NT2/D1 (cell line): ENCODE measurements at regions not wholly inside any gene's neighbourhood (a gene's known extent, or its start where the extent isn't known, plus 50 kb on each side); places are given as distances from the start of the nearest gene placed in this dataset.

ENCODE experiments used
- DNase-seq: peaks from one replicate; pipeline ENCODE4 v3.0.0-alpha.2; 2011; ENCODE audit warnings: low read depth, low spot score
- H3K27me3 ChIP-seq: 2 replicates; pipeline ENCODE4 v1.6.0; 2011; ENCODE audit warnings: mild to moderate bottlenecking; ENCODE audit not compliant: insufficient read length, insufficient read depth
- H3K36me3 ChIP-seq: 2 replicates; pipeline ENCODE4 v1.6.1; 2011; ENCODE audit warnings: mild to moderate bottlenecking, low read length, mixed read lengths; ENCODE audit not compliant: insufficient read depth, insufficient read length
- H3K4me1 ChIP-seq: 2 replicates; pipeline ENCODE4 v1.5.1; 2011; ENCODE audit not compliant: insufficient read depth, insufficient read length
- H3K4me3 ChIP-seq: 2 replicates; pipeline ENCODE4 v1.5.1; 2011; ENCODE audit warnings: low read depth; ENCODE audit not compliant: insufficient read length
- H3K9ac ChIP-seq: 2 replicates; pipeline ENCODE4 v1.6.0; 2011; ENCODE audit warnings: low read depth; ENCODE audit not compliant: insufficient read length
- H3K9me3 ChIP-seq: 2 replicates; pipeline ENCODE4 v1.5.1; 2011; ENCODE audit warnings: mild to moderate bottlenecking, low read length; ENCODE audit not compliant: insufficient read depth
- SUZ12 ChIP-seq: IDR thresholded peaks from 2 replicates; pipeline ENCODE4 v1.6.1; 2011; ENCODE audit not compliant: insufficient read length, insufficient read depth; ENCODE audit errors: extremely low read depth
- YY1 ChIP-seq: IDR thresholded peaks from 2 replicates; pipeline ENCODE4 v1.6.1; 2011; ENCODE audit not compliant: insufficient read length, insufficient read depth
- ZNF274 ChIP-seq: IDR thresholded peaks from 2 replicates; pipeline ENCODE4 v1.6.1; 2011; ENCODE audit warnings: mild to moderate bottlenecking, low read depth, low read length

- Histone ChIP-seq H3K9me3 (peaks cover 34% of the 10 kb centered on the region; the same call in 1 of the 2 replicates), H3K4me1 (no peaks in the 10 kb centered on the region), H3K27me3 (no peaks in the 10 kb centered on the region), H3K9ac (no peak overlapping the region), H3K36me3 (no peaks in the 10 kb centered on the region), H3K4me3 (no peak overlapping the region)
- TF ChIP-seq YY1 (no peak), ZNF274 (no peak), SUZ12 (no peak)
- no peak for DNase-seq
Observed at GRCh38 chr16:59611556-59611955, 877.4 kb upstream of the GOT2 start.

GRCh38 chr16:59605706-59606105 lies 871.6 kb upstream of the GOT2 start:
- H3K9ac ChIP-seq = no peak overlapping the region
- H3K4me1 ChIP-seq = no peaks in the 10 kb centered on the region
- no peak overlapping the region for H3K4me3 ChIP-seq
- DNase-seq = no peak
- no peaks in the 10 kb centered on the region for H3K27me3 ChIP-seq
- H3K9me3 ChIP-seq = 0 out of 2 replicates have a peak, but pooled peaks cover 12% of the 10 kb centered on the region
- no peak for TF ChIP-seq ZNF274
- no peak for TF ChIP-seq YY1
- TF ChIP-seq SUZ12 = no peak
- H3K36me3 ChIP-seq = no peaks in the 10 kb centered on the region

- Histone ChIP-seq H3K27me3 (no peaks in the 10 kb centered on the region), H3K4me3 (no peak overlapping the region), H3K9me3 (no peaks in the 10 kb centered on the region), H3K4me1 (no peaks in the 10 kb centered on the region), H3K36me3 (no peaks in the 10 kb centered on the region), H3K9ac (no peak overlapping the region)
- TF ChIP-seq YY1 (no peak), SUZ12 (no peak), ZNF274 (no peak)
- DNase-seq = no peak
Observed at GRCh38 chr16:59604354-59604753, 870.2 kb upstream of the GOT2 start.

GRCh38 chr16:59601452-59601851 lies 867.3 kb upstream of the GOT2 start:
- no peaks in the 10 kb centered on the region for H3K27me3 ChIP-seq
- no peaks in the 10 kb centered on the region for H3K36me3 ChIP-seq
- H3K4me1 ChIP-seq = no peaks in the 10 kb centered on the region
- no peak overlapping the region for H3K9ac ChIP-seq
- TF ChIP-seq YY1 (no peak), ZNF274 (no peak), SUZ12 (no peak)
- DNase-seq = no peak
- H3K4me3 ChIP-seq = no peak overlapping the region
- H3K9me3 ChIP-seq = no peaks in the 10 kb centered on the region

- Histone ChIP-seq H3K9me3 (no peaks in the 10 kb centered on the region), H3K27me3 (no peaks in the 10 kb centered on the region), H3K9ac (no peak overlapping the region), H3K4me3 (no peak overlapping the region), H3K36me3 (no peaks in the 10 kb centered on the region), H3K4me1 (no peaks in the 10 kb centered on the region)
- no peak for DNase-seq
- TF ChIP-seq ZNF274 (no peak), YY1 (no peak), SUZ12 (no peak)
Observed at GRCh38 chr16:59597269-59597668, 863.2 kb upstream of the GOT2 start.

- no peak for DNase-seq
Observed at GRCh38 chr16:59596693-59597092, 862.6 kb upstream of the GOT2 start.

GRCh38 chr16:59593194-59593661 lies 859.1 kb upstream of the GOT2 start:
- H3K9me3 ChIP-seq = no peaks in the 10 kb centered on the region
- H3K9ac ChIP-seq = no peak overlapping the region
- H3K36me3 ChIP-seq = no peaks in the 10 kb centered on the region
- TF ChIP-seq SUZ12 (no peak), ZNF274 (no peak), YY1 (no peak)
- no peaks in the 10 kb centered on the region for H3K27me3 ChIP-seq
- DNase-seq = no peak
- no peaks in the 10 kb centered on the region for H3K4me1 ChIP-seq
- no peak overlapping the region for H3K4me3 ChIP-seq

More at GRCh38 chr16:59596693-59597092, 862.6 kb upstream of the GOT2 start:
- no peaks in the 10 kb centered on the region for H3K4me1 ChIP-seq
- no peaks in the 10 kb centered on the region for H3K9me3 ChIP-seq
- no peak for TF ChIP-seq YY1
- no peak for TF ChIP-seq SUZ12
- TF ChIP-seq ZNF274 = no peak
- H3K9ac ChIP-seq = no peak overlapping the region
- no peaks in the 10 kb centered on the region for H3K36me3 ChIP-seq
- H3K27me3 ChIP-seq = no peaks in the 10 kb centered on the region
- no peak overlapping the region for H3K4me3 ChIP-seq
